Mesendoderm (in vitro differentiated cells): ENCODE measurements at regions not wholly inside any gene's neighbourhood (a gene's known extent, or its start where the extent isn't known, plus 50 kb on each side); places are given as distances from the start of the nearest gene placed in this dataset.

Experiments used
- DNase-seq: peaks from one replicate; pipeline ENCODE4 v3.0.0; 2013
- H2AK5ac ChIP-seq: 2 replicates; pipeline ENCODE4 v1.6.1; 2013; ENCODE audit warnings: low read length, inconsistent platforms
- H2BK120ac ChIP-seq: 2 replicates; pipeline ENCODE4 v1.6.1; 2013; ENCODE audit warnings: low read depth, mild to moderate bottlenecking, low read length, moderate library complexity, mixed read lengths
- H2BK15ac ChIP-seq: replicated peaks from 2 replicates; pipeline ENCODE4 v1.6.1; 2013; ENCODE audit warnings: low read depth, mild to moderate bottlenecking, moderate library complexity
- H2BK5ac ChIP-seq: 2 replicates; pipeline ENCODE4 v1.6.1; 2013; ENCODE audit warnings: low read length, inconsistent platforms
- H3K18ac ChIP-seq: 2 replicates; pipeline ENCODE4 v1.6.1; 2013; ENCODE audit warnings: mild to moderate bottlenecking, low read length, mixed read lengths
- H3K23ac ChIP-seq: one replicate; pipeline ENCODE4 v1.6.1; 2013; ENCODE audit warnings: low read length
- H3K27ac ChIP-seq: 2 replicates; pipeline ENCODE4 v1.5.1; 2013; ENCODE audit warnings: low read depth, mild to moderate bottlenecking, inconsistent platforms, low read length, moderate library complexity
- H3K27me3 ChIP-seq: 2 replicates; pipeline ENCODE4 v1.6.1; 2013; ENCODE audit warnings: low read length, control low read depth, mild to moderate bottlenecking, inconsistent platforms; ENCODE audit not compliant: insufficient read depth, poor library complexity
- H3K36me3 ChIP-seq: 2 replicates; pipeline ENCODE4 v1.6.1; 2013; ENCODE audit warnings: low read length, inconsistent platforms; ENCODE audit not compliant: control insufficient read depth, insufficient read depth
- H3K4ac ChIP-seq: one replicate; pipeline ENCODE4 v1.6.1; 2013; ENCODE audit warnings: low read depth, mild to moderate bottlenecking, low read length, moderate library complexity
- H3K4me1 ChIP-seq: 2 replicates; pipeline ENCODE4 v1.6.1; 2013; ENCODE audit warnings: low read depth, low read length, inconsistent platforms; ENCODE audit not compliant: control insufficient read depth
- H3K4me2 ChIP-seq: 2 replicates; pipeline ENCODE4 v1.6.1; 2013; ENCODE audit warnings: low read length
- H3K4me3 ChIP-seq: 2 replicates; pipeline ENCODE4 v1.5.1; 2013; ENCODE audit warnings: mild to moderate bottlenecking, low read length
- H3K56ac ChIP-seq: one replicate; pipeline ENCODE4 v1.6.1; 2013; ENCODE audit warnings: low read length
- H3K79me1 ChIP-seq: 2 replicates; pipeline ENCODE4 v1.6.1; 2013; ENCODE audit warnings: low read length, inconsistent platforms
- H3K79me2 ChIP-seq: 2 replicates; pipeline ENCODE4 v1.6.1; 2013; ENCODE audit warnings: mild to moderate bottlenecking, low read length; ENCODE audit not compliant: control insufficient read depth, insufficient read depth
- H3K9ac ChIP-seq: 2 replicates; pipeline ENCODE4 v1.6.1; 2013; ENCODE audit warnings: low read length, inconsistent platforms
- H4K5ac ChIP-seq: one replicate; pipeline ENCODE4 v1.6.1; 2013; ENCODE audit warnings: low read length
- H4K8ac ChIP-seq: one replicate; pipeline ENCODE4 v1.6.1; 2013; ENCODE audit warnings: low read depth, mild to moderate bottlenecking, control low read depth, low read length, moderate library complexity
- WGBS: extraction: QIAGEN DNeasy Blood & Tissue Kit; methylation state at CpG from one replicate; pipeline ENCODE4 v1.1.7; 2013; ENCODE audit warnings: low lambda C conversion rate, missing lambda C conversion rate; ENCODE audit not compliant: insufficient coverage; ENCODE audit errors: extremely low coverage; 5-methylcytosine and 5-hydroxymethylcytosine counted together

- H4K5ac ChIP-seq: no peak overlapping the region
- H3K27ac ChIP-seq: no peak overlapping the region
- no peak overlapping the region for H4K8ac ChIP-seq
- no peaks in the 10 kb centered on the region for H3K4me1 ChIP-seq
- no peaks in the 10 kb centered on the region for H3K36me3 ChIP-seq
- no peak overlapping the region for H3K56ac ChIP-seq
- H2AK5ac ChIP-seq: no peak overlapping the region
- DNase-seq: no peak
- no peak overlapping the region for H3K4me3 ChIP-seq
- H3K23ac ChIP-seq: no peak overlapping the region
- no peak overlapping the region for H2BK5ac ChIP-seq
- no peak overlapping the region for H2BK120ac ChIP-seq
- H3K79me1 ChIP-seq: no peaks in the 10 kb centered on the region
- no peak overlapping the region for H3K18ac ChIP-seq
- no peak overlapping the region for H3K4me2 ChIP-seq
- no peak overlapping the region for H2BK15ac ChIP-seq
- no peaks in the 10 kb centered on the region for H3K27me3 ChIP-seq
- H3K4ac ChIP-seq: no peak overlapping the region
- H3K9ac ChIP-seq: no peak overlapping the region
- no peaks in the 10 kb centered on the region for H3K79me2 ChIP-seq
These were observed 113.4 kb upstream of the NXT1 start for GRCh38 chr20:23237201-23237600.

GRCh38 chr20:23235173-23236027 lies 115.2 kb upstream of the NXT1 start:
- Histone ChIP-seq H3K56ac (no peak overlapping the region), H3K4me2 (no peak overlapping the region), H4K5ac (no peak overlapping the region), H3K18ac (no peak overlapping the region), H3K79me2 (no peaks in the 10 kb centered on the region), H3K9ac (no peak overlapping the region), H3K4me3 (no peak overlapping the region), H2BK15ac (no peak overlapping the region), H2BK120ac (no peak overlapping the region), H3K23ac (no peak overlapping the region), H3K36me3 (no peaks in the 10 kb centered on the region), H3K27ac (no peak overlapping the region), H4K8ac (no peak overlapping the region), H3K4me1 (no peaks in the 10 kb centered on the region), H3K27me3 (no peaks in the 10 kb centered on the region), H2AK5ac (no peak overlapping the region), H3K4ac (no peak overlapping the region), H3K79me1 (no peaks in the 10 kb centered on the region), H2BK5ac (no peak overlapping the region)
- peak; percentile 86 for DNase-seq
- WGBS: no CpG with 5 or more reads among the region's 9 CpGs

- Histone ChIP-seq H2AK5ac (no peak overlapping the region), H3K36me3 (no peaks in the 10 kb centered on the region), H3K27me3 (no peaks in the 10 kb centered on the region), H3K4me1 (no peaks in the 10 kb centered on the region), H3K56ac (no peak overlapping the region), H3K4me2 (no peak overlapping the region), H3K27ac (no peak overlapping the region), H2BK5ac (no peak overlapping the region), H3K4me3 (no peak overlapping the region), H2BK120ac (no peak overlapping the region), H3K4ac (no peak overlapping the region), H3K23ac (no peak overlapping the region), H4K5ac (no peak overlapping the region), H2BK15ac (no peak overlapping the region), H4K8ac (no peak overlapping the region), H3K18ac (no peak overlapping the region), H3K79me1 (no peaks in the 10 kb centered on the region), H3K9ac (no peak overlapping the region), H3K79me2 (no peaks in the 10 kb centered on the region)
- no peak for DNase-seq
- WGBS: no CpG with 5 or more reads among the region's 3 CpGs
These were observed 116.1 kb upstream of the NXT1 start for GRCh38 chr20:23234311-23235078.

- Histone ChIP-seq H2BK5ac (no peak overlapping the region), H2BK120ac (no peak overlapping the region), H3K4me1 (no peaks in the 10 kb centered on the region), H2BK15ac (no peak overlapping the region), H3K79me1 (no peaks in the 10 kb centered on the region), H3K27me3 (no peaks in the 10 kb centered on the region), H4K8ac (no peak overlapping the region), H3K36me3 (no peaks in the 10 kb centered on the region), H4K5ac (no peak overlapping the region), H3K4me2 (no peak overlapping the region), H3K4me3 (no peak overlapping the region), H2AK5ac (no peak overlapping the region), H3K9ac (no peak overlapping the region), H3K4ac (no peak overlapping the region), H3K23ac (no peak overlapping the region), H3K18ac (no peak overlapping the region), H3K27ac (no peak overlapping the region), H3K56ac (no peak overlapping the region), H3K79me2 (no peaks in the 10 kb centered on the region)
- WGBS: no CpG with 5 or more reads among the region's 6 CpGs
- DNase-seq: no peak
These were observed 117.2 kb upstream of the NXT1 start for GRCh38 chr20:23233341-23233740.

GRCh38 chr20:23232679-23233308 lies 117.8 kb upstream of the NXT1 start:
- no peak overlapping the region for H3K56ac ChIP-seq
- no peak overlapping the region for H2AK5ac ChIP-seq
- DNase-seq: no peak
- no peak overlapping the region for H3K4me3 ChIP-seq
- no peak overlapping the region for H4K8ac ChIP-seq
- WGBS: no CpG with 5 or more reads among the region's 11 CpGs
- no peak overlapping the region for H3K4ac ChIP-seq
- no peak overlapping the region for H3K4me2 ChIP-seq
- H3K79me2 ChIP-seq: no peaks in the 10 kb centered on the region
- H4K5ac ChIP-seq: no peak overlapping the region
- no peak overlapping the region for H2BK5ac ChIP-seq
- no peak overlapping the region for H2BK120ac ChIP-seq
- no peak overlapping the region for H2BK15ac ChIP-seq
- H3K4me1 ChIP-seq: no peaks in the 10 kb centered on the region
- no peak overlapping the region for H3K18ac ChIP-seq
- no peaks in the 10 kb centered on the region for H3K27me3 ChIP-seq
- H3K9ac ChIP-seq: no peak overlapping the region
- no peaks in the 10 kb centered on the region for H3K36me3 ChIP-seq
- H3K79me1 ChIP-seq: no peaks in the 10 kb centered on the region
- H3K23ac ChIP-seq: no peak overlapping the region
- no peak overlapping the region for H3K27ac ChIP-seq
